ENCODE measurements at regions not wholly inside any gene's neighbourhood (a gene's known extent, or its start where the extent isn't known, plus 50 kb on each side); places are given as distances from the start of the nearest gene placed in this dataset.

DNA sequence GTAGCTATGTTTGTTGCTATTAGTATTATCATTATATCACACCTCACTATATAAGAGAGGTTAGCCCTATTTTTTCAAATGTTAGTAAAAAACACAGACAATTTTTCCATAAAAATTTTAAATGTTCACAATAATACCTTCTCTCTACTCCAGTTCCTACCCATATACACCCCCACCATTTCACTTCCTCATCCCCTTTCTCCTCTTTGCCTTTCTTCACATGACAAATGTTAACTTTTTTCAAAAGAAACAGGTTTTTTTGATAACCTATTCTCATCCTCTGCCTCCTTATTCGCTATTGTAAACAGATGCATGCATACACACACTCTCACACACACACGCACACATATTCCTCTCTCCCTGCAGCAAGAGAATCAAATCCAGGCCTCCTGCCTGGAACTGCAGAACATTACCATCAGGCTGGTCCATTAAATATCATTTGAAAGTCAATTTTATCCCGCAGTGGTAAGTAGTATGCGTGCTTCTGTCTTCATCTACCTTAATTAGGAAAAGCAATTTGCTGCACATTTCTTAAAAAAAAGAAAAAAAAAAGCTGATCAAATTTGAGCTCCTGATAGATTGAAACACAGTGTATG is 55.5 kb downstream of the MID1IP1 start:
- WGBS, 2 donors, result 93 to 97% methylated on average over 4 of the region's 4 CpGs
- TF ChIP-seq, protein P1, sequence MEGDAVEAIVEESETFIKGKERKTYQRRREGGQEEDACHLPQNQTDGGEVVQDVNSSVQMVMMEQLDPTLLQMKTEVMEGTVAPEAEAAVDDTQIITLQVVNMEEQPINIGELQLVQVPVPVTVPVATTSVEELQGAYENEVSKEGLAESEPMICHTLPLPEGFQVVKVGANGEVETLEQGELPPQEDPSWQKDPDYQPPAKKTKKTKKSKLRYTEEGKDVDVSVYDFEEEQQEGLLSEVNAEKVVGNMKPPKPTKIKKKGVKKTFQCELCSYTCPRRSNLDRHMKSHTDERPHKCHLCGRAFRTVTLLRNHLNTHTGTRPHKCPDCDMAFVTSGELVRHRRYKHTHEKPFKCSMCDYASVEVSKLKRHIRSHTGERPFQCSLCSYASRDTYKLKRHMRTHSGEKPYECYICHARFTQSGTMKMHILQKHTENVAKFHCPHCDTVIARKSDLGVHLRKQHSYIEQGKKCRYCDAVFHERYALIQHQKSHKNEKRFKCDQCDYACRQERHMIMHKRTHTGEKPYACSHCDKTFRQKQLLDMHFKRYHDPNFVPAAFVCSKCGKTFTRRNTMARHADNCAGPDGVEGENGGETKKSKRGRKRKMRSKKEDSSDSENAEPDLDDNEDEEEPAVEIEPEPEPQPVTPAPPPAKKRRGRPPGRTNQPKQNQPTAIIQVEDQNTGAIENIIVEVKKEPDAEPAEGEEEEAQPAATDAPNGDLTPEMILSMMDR (IDR thresholded peaks at IDR 0.05), result no peak
- TF ChIP-seq POLR2A (IDR thresholded peaks at IDR 0.05), result no peak
- DNase-seq (no peak), ATAC-seq (no peak)
- intact Hi-C loops (cut with DNase I), result no loop called here
- H3K27ac ChIP-seq, result no peak overlapping the region
- H3K4me1 ChIP-seq, result no peaks in the 10 kb centered on the region
- H3K9me3 ChIP-seq, result no peaks in the 10 kb centered on the region
- H3K27me3 ChIP-seq, result no peaks in the 10 kb centered on the region
- H3K4me3 ChIP-seq, result no peak overlapping the region
- H3K36me3 ChIP-seq (replicated peaks in 1 of 2; ENCODE audit: insufficient read depth in 1 of 2, low read depth in 2 of 2), result no peaks in the 10 kb centered on the region

DNA sequence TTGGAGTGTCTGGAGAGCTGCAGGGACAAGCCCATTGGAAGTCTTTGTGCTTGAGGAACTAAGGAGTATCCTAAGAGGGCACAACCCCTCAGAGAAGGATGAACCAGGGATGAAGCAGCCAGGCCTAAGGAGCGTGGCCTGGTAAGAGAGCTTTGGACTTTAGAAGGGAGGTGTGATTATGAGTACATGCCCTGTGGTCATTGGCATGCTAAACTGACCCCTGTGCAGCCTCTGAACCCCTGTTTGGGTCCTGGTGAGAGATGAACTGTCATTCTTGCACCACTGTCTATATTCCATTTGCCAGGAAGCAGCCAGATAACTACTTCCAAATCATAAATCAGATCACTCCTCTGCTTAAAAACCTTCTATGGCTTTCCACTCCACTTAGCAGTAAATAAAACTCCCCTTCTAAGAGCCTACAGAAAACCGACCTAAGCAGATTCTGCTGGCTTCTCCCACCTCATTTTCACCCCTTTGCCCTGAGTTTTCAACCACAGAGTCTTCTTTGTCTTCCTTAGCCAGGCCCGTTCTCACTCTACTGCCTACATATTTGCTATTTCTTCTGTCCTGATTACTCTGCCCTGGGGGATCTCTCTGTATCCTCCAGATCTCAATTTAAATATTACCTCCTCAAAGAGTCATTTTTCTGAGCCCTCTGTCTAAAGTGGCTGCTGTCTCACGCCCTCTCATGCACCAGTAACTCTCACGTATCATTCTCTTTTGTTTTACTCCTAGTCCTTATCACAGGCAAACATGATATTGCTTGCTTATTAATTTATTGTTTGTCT is 56.7 kb downstream of the MID1IP1 start:
- Histone ChIP-seq H3K4me1 (no peaks in the 10 kb centered on the region), H3K36me3 (replicated peaks in 1 of 2; ENCODE audit: insufficient read depth in 1 of 2, low read depth in 2 of 2) (no peaks in the 10 kb centered on the region), H3K4me3 (no peak overlapping the region), H3K27ac (no peak overlapping the region), H3K9me3 (no peaks in the 10 kb centered on the region), H3K27me3 (no peaks in the 10 kb centered on the region)
- ATAC-seq (no peak), DNase-seq (no peak)
- TF ChIP-seq, protein P1 (IDR thresholded peaks at IDR 0.05), result no peak
- TF ChIP-seq POLR2A (IDR thresholded peaks at IDR 0.05), result no peak
- 78 to 84% methylated on average over 4 to 5 of the region's 5 CpGs for WGBS, 2 donors
- intact Hi-C loops (cut with DNase I), result no loop called here

DNA sequence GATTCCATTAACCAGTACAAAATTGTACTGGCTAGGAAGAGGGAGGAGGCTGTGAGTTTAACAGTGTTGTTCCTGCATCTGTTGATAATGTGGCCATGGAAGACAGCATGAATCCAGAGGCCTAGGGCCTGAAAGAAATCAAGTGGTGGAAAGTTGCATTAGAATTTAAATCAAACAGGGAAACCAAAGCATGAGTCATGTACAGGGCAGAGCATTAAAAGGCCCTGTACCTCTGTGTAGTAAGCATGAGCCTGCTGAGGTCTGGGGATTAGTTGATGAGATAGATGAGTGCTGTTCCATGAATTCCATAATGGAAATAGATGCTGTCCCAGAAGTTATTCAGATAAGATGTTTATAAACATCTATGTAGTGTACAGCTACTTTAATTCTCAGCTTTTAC is 58.3 kb downstream of the MID1IP1 start:
- ATAC-seq, result no peak
- no peak for TF ChIP-seq POLR2A (IDR thresholded peaks at IDR 0.05)
- TF ChIP-seq, protein P1 (IDR thresholded peaks at IDR 0.05), result no peak
- no peaks in the 10 kb centered on the region for H3K9me3 ChIP-seq
- no peaks in the 10 kb centered on the region for H3K36me3 ChIP-seq (replicated peaks in 1 of 2; ENCODE audit: insufficient read depth in 1 of 2, low read depth in 2 of 2)
- H3K27ac ChIP-seq, result no peak overlapping the region
- peaks cover 4% of the 10 kb centered on the region for H3K4me1 ChIP-seq
- no peak overlapping the region for H3K4me3 ChIP-seq
- H3K27me3 ChIP-seq, result no peaks in the 10 kb centered on the region
- intact Hi-C loops (cut with DNase I), result no loop called here
- DNase-seq, result no peak

DNA sequence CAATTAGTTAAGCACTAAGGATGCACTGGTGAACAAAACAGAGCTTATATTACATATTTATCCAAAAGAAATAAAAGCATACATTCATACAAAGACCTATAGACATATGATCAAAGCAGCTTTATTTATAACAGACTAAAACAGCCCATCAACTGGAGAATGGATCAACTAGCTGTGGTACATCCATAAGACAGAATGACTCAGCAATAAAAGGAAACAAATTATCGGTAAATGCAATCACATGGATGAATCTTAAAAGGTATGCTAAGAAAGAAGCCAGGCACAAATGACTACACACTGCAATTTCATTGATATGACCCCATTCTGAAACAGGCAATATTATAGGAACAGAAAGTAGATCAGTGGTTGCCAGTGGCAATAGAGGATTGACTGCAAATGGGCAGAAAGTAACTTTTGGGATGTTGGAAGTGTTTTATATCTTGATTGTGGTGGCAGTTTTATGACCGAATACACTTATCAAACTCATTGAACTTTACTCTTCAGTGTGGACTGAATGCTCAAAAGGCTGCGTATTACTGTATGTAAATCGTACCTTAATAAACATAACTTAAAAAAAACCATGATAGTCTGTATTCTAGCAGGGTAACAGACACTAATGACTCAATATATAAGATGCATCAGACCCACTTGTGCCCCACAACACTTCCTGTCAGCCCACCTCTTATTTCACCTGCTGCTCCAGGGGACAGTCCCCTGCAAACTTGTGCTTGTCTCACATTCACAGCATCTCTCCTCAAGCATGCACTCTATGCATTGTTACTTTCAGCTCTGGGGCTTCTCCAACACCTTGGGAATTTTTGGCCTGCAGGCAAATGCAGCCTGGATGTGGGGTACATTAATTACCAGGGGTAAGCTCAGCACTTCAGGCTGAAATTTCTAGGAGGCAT is 59.1 kb downstream of the MID1IP1 start:
- Histone ChIP-seq H3K27ac (no peak overlapping the region), H3K36me3 (replicated peaks in 1 of 2; ENCODE audit: insufficient read depth in 1 of 2, low read depth in 2 of 2) (no peaks in the 10 kb centered on the region), H3K27me3 (no peaks in the 10 kb centered on the region), H3K4me3 (no peak overlapping the region), H3K4me1 (peaks cover 5% of the 10 kb centered on the region), H3K9me3 (no peaks in the 10 kb centered on the region)
- DNase-seq (no peak), ATAC-seq (no peak)
- WGBS, 2 donors, result 90 to 95% methylated on average over 4 of the region's 4 CpGs
- no peak for TF ChIP-seq POLR2A (IDR thresholded peaks at IDR 0.05)
- TF ChIP-seq, protein P1 (IDR thresholded peaks at IDR 0.05), result no peak
- intact Hi-C loops (cut with DNase I), result no loop called here

Measured in body of pancreas (tissue), 4 donors.